Jurkat, Clone E6-1 (cell line): ENCODE measurements at regions not wholly inside any gene's neighbourhood (a gene's known extent, or its start where the extent isn't known, plus 50 kb on each side); places are given as distances from the start of the nearest gene placed in this dataset.
"Not testable (repeated sequence)": the region's sequence is repeated elsewhere in the genome, so short reads cannot be mapped to it uniquely, and the experiment has no call there.

Source experiments
- DNase-seq: peaks from one replicate; pipeline ENCODE4 v3.0.0-alpha.2; 2011; ENCODE audit warnings: low read depth, low spot score
- H3K4me3 ChIP-seq: 2 replicates; pipeline ENCODE4 v1.5.1; 2011; ENCODE audit warnings: mild to moderate bottlenecking, low read length, control low read depth, moderate library complexity

GRCh38 chr14:71619472-71619871 lies 312.8 kb upstream of the RGS6 start:
- H3K4me3 ChIP-seq = no peak overlapping the region
- no peak for DNase-seq

GRCh38 chr14:71620401-71620800 lies 311.8 kb upstream of the RGS6 start:
- no peak overlapping the region for H3K4me3 ChIP-seq
- no peak for DNase-seq

DNA sequence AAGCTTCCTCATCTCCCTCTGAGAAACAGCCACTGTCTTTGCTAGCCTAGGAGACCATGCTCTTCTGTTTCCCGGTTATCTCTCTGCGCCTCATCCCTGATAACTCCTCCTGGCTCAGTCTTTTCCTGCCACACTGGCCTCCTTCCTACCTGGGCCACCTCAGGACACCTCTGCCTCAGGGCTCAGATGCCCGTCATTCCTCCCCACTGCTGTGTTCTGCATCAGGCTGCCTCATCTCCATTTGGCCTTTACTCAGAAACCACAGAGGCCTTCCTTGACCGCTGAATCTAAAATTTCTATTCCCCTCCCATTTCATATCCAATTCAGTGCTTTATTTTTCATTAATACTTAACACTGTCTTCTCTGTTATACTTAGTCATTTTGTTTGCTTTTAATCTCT lies 311.0 kb upstream of the RGS6 start:
- no peak for DNase-seq
- no peak overlapping the region for H3K4me3 ChIP-seq

- no peak overlapping the region for H3K4me3 ChIP-seq
- DNase-seq = no peak
Observed at GRCh38 chr14:71621980-71622605, 310.1 kb upstream of the RGS6 start.

DNA sequence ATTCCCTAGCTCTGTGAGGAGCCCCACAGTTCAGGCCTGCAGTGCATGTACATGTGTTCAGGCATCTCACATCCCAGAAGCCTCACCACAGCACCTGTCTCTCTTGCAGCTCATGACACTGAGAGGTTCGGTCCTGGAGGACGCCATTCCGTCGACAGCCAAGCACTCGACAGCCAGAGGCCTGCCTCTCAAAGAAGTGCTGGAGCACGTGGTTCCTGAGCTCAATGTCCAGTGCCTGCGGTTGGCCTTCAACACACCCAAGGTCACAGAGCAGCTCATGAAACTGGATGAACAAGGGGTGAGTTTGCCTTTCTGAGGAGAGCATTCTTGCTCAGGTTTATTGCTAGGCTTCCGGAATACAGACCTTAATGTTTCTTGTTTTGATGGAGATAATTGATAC lies 308.3 kb upstream of the RGS6 start:
- DNase-seq = no peak
- H3K4me3 ChIP-seq = no peak overlapping the region

GRCh38 chr14:71625175-71625574 lies 307.1 kb upstream of the RGS6 start:
- no peak overlapping the region for H3K4me3 ChIP-seq
- DNase-seq = no peak

DNA sequence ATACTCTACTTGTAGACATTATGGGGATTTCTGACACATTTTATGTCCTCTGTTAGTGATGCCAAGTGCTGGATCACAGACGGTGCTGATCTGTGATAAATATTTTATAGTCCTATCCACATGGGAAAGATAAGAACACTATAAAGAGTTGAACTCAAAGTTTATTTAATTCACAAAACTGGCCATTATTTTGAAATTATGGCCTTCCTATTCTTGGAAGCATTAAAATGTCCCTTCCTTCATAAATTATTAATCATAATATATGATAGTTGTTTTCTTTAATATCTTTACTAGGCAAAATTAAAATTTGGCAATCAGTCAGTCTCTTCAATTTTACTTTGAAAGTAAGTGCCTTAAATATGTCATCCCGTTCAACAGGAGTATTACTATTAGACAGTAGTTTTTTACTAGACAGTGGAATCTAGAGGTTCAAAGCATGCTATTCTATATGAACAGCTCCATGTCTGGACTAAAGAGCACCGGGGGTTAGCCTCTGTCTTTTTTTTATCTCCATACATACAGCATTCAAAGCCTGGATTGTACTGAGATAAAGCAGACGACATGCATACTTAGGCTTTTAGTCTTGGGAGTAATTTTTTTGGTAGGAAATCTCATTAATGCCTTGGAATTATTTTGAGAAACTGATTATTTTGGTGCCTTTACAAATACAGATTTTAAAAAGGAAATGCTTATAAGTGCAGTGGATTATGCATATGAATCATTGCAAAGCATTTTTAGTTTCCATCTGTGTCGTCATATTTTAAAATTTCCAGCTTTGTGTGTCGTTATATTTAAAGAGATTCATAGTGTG lies 306.1 kb upstream of the RGS6 start:
- no peak overlapping the region for H3K4me3 ChIP-seq
- no peak for DNase-seq

- H3K4me3 ChIP-seq = no peak overlapping the region
- no peak for DNase-seq
Observed at GRCh38 chr14:71628433-71628832, 303.8 kb upstream of the RGS6 start.

GRCh38 chr14:71629250-71629649 lies 303.0 kb upstream of the RGS6 start:
- H3K4me3 ChIP-seq = no peak overlapping the region
- no peak for DNase-seq

DNA sequence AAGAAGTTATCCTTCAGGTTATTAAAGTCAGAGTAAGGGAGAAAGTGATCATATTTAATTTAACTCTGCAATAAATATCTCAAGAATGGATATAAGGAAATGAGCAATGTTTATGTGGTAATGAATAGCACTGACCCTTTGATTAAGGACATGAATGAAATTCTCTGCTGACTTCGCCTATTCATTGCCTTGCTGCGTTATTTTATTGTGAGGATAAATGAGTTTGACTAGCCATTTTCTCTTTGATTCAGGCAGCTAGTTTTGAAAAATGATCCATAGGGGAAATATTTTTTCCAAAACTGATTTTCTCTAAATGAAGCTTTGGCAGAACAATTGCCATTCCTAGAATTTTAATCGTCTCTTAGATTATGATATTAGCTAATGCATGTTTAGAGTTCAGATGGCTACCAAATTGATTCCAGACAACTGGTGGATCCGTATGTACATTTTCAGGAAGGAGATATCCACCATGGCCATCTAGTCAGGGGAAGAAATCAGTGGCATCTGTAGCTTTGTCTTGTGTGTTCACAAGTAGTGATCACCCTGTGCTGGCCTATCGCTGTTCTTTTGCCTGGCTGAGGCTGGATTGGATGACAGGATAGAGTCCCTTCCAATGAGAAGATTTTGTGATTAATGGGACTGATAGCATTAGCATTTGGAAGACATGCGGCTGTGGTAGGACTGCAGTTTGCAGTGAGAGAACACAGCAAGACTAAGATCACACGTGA lies 302.3 kb upstream of the RGS6 start:
- H3K4me3 ChIP-seq = no peak overlapping the region
- no peak for DNase-seq

- H3K4me3 ChIP-seq, DNase-seq: not testable (repeated sequence)
Observed at GRCh38 chr14:71631030-71631429, 301.2 kb upstream of the RGS6 start.

DNA sequence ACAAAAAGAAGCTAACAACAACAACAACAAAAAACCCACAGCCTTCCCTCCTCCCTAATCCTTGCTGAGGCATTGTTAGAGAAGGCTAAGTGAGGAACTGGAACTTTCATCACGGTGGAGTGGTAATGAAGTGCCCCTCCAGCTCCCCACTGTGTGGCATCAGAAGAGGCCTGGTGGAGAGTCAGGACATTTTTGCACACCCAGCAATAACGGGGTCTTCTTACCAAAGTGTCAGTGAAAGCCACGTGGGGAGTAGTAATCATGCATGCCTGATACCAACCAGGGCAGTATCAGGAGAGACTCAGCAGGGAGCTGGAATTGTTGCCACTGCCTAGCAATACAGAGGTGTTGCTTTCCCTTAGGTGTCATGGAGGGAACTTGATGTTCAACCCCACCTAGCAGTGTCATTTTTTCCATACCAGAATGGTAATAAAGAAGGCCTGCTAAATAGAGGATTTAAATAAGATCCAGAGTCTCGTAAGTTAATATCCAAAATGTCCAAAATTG lies 299.7 kb upstream of the RGS6 start:
- no peak for DNase-seq
- no peak overlapping the region for H3K4me3 ChIP-seq

- no peak for DNase-seq
Observed at GRCh38 chr14:71636076-71636475, 296.2 kb upstream of the RGS6 start.

DNA sequence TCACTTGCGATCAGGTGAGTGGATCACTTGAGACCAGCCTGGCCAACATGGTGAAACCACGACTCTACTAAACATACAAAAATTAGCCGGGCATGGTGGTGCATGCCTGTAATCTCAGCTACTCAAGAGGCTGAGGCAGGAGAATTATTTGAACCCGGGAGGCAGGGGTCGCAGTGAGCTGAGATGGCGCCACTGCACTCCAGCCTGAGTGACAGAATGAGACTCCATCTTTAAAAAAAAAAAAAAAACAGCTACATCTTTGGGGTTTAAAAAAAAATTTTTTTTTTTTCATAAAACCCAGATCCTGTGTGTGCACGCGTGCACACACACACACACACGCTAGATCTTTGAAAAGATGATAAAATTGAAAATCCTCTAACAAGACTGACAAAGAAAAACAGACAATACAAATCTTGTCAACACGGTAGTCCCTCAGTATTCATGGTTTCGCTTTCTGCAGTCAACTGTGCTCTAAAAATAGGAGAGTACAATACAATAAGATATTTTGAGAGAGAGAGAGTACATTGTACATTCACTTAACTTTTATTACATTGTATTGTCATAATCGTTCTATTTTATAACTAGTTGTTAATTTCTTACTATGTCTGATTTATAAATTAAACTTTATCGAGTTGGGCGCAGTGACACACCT lies 295.3 kb upstream of the RGS6 start:
- no peak for DNase-seq
- H3K4me3 ChIP-seq = no peak overlapping the region

More at GRCh38 chr14:71636076-71636475, 296.2 kb upstream of the RGS6 start:
- H3K4me3 ChIP-seq = no peak overlapping the region

DNA sequence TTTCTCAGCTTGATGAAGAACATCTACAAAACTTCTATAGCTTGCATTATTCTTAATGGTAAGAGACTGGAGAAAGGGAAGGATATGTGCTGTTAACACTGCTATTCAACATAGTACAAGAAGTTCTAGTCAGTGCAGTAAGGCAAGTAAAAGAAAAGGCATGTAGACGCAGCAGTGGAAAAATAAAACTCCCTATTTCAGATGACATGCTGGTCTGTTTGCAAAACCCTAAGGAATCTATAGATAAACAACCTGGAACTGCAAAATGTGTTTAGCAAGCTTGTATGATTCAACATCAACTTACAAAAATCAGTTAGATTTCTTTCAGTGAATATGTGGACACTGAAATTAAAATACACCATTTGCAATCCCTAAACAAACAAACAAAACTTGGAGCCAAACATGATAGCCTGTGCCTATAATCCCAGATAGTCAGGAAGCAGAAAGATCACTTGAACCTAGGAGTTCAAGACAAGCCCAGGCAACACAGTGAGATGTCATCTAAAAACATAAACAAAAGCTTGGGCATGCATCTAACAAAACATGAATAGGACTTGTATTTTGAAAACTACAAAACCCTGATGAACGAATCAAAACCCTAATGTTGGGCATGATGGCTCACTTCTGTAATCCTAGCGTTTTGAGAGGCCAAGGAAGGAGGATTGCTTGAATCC lies 293.6 kb upstream of the RGS6 start:
- DNase-seq = no peak
- H3K4me3 ChIP-seq = no peak overlapping the region

DNA sequence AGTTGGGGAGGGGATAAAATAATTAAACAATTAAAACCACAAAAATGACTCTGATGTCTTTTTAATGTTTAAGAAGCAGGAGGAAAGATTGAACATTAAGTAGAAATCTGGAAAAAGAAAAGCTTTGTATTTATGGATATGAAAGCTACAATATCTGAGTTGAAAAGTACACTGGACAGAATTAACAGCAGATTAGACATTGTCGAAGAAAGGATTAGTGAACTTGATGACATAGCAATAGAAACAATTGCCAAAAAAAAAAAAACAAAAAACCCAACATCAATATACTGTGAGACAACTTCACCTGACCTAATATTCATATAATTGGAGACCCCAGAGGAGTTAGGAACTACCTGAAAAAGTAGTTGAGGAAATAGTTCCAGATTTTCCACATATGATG lies 289.5 kb upstream of the RGS6 start:
- H3K4me3 ChIP-seq = no peak overlapping the region
- DNase-seq = no peak

GRCh38 chr14:71645656-71646055 lies 286.6 kb upstream of the RGS6 start:
- no peak for DNase-seq
- no peak overlapping the region for H3K4me3 ChIP-seq

DNA sequence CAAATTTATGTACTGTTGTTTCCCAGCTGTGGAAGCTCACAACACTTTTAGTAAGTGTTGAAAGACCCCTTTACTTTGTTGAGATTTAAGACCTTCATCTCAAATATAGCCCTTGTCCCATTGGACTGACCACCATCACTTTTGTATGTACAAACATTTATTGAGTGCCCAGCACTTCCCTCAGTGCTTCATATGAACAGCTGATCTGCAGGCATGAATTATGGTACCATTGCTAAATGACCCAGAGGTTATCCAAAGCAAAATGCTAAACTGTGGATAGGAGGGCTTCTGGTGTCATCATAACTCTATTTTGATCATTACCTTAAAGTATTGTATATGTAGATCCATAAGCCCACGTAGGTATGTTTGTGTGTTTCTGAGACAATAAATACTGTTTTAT lies 285.7 kb upstream of the RGS6 start:
- no peak overlapping the region for H3K4me3 ChIP-seq
- no peak for DNase-seq
